Heart left ventricle (tissue), 16 donors: ENCODE measurements at regions not wholly inside any gene's neighbourhood (a gene's known extent, or its start where the extent isn't known, plus 50 kb on each side); places are given as distances from the start of the nearest gene placed in this dataset.
A peak's percentile ranks its signal among the peaks of the same experiment; 100 is the strongest.
"Not testable (repeated sequence)": the region's sequence is repeated elsewhere in the genome, so short reads cannot be mapped to it uniquely, and the experiment has no call there.

Source experiments
- ATAC-seq, 4 donors: fragments of 200-7000 bp; cut with Tn5 transposase; one replicate each; pipeline ENCODE4 v1.9.1; 2020 to 2022; ENCODE audit warnings: moderate library complexity in 4 of 4, mild to moderate bottlenecking in 3 of 4, moderate number of reproducible peaks in 1 of 4
- DNase-seq, 5 donors: peaks; one replicate each; pipeline ENCODE4 v3.0.0-alpha.2; 2020
- H3K27ac ChIP-seq, 12 donors: fragments of 200-600 bp; sonication (generic) in 4 of 12; one replicate each; pipeline versions ENCODE4 v1.5.0 to v1.8.0; 2016 to 2022; ENCODE audit warnings: mild to moderate bottlenecking in 2 of 12
- H3K27me3 ChIP-seq, 9 donors: fragments of 200-600 bp; sonication (generic) in 2 of 9; one replicate each; pipeline versions ENCODE4 v1.5.1 to v1.8.0; 2016 to 2022; ENCODE audit warnings: mild to moderate bottlenecking in 3 of 9
- H3K36me3 ChIP-seq, 9 donors: fragments of 200-600 bp; sonication (generic) in 2 of 9; one replicate each; pipeline versions ENCODE4 v1.5.0 to v1.8.0; 2018 to 2022; ENCODE audit warnings: mild to moderate bottlenecking in 2 of 9
- H3K4me1 ChIP-seq, 12 donors: fragments of 200-600 bp; sonication (generic) in 4 of 12; one replicate each; pipeline versions ENCODE4 v1.5.0 to v1.8.0; 2016 to 2022; ENCODE audit warnings: mild to moderate bottlenecking in 3 of 12
- H3K4me3 ChIP-seq, 12 donors: fragments of 200-600 bp; sonication (generic) in 4 of 12; one replicate each; pipeline versions ENCODE4 v1.5.0 to v1.8.0; 2017 to 2022; ENCODE audit warnings: mild to moderate bottlenecking in 9 of 12, moderate library complexity in 4 of 12
- H3K9me3 ChIP-seq, 12 donors: fragments of 200-600 bp; sonication (generic) in 4 of 12; one replicate each; pipeline versions ENCODE4 v1.5.0 to v1.8.0; 2016 to 2022; ENCODE audit warnings: mild to moderate bottlenecking in 1 of 12
- POLR2A ChIP-seq, 2 donors: fragments of 450-650 bp; IDR thresholded peaks; one replicate each; pipeline ENCODE4 v1.6.1; 2017; ENCODE audit warnings: antibody characterized with exemption in 2 of 2, mild to moderate bottlenecking in 2 of 2, moderate library complexity in 2 of 2
- WGBS, 4 donors: extraction: QIAGEN DNeasy Blood & Tissue Kit in 2 of 4; methylation state at CpG; one replicate each; pipeline versions ENCODE4 v1.1.5 to v1.1.7; 2013 to 2018; 5-methylcytosine and 5-hydroxymethylcytosine counted together
- intact Hi-C, 10 donors: fragments of 100-400 bp; cut with DNase I; formaldehyde crosslinking; loops; one replicate each; pipeline versions ENCODE4 v1.11.1 to v1.14.2; 2022
- TF ChIP-seq, protein P1 (sequence below), 12 donors: fragments of 200-600 bp; sonication (generic) in 4 of 12; IDR thresholded peaks; one replicate each; pipeline versions ENCODE4 v1.5.0 to v1.8.0; 2018 to 2022; ENCODE audit warnings: antibody characterized with exemption in 12 of 12, mild to moderate bottlenecking in 5 of 12
- donor health status: ischemic (EF 13 %, LVEDD 7.1; RV severe dilation, severe dysfunction).
- donor health status: healthy with polysubstance abuse.
- donor health status: DM: no; HTN: yes; CAD: no.
- donor health status: DM: no; HTN: no; CAD: no.
- donor health status: ischemic (EF 25% LVEDD 6.9; RV normal size, moderate dysfunction).
- donor health status: ischemic (EF 25% LVEDD 5.7; RV mildly dilated, moderate dysfunction).
- donor health status: healthy.
- donor health status: DM: yes; HTN: yes; CAD: no.
- donor health status: ischemic (EF 35%, LVEDD 5.7; RV mildly dilated, moderate dysfunction).
- donor health status: nonischemic (EF 11% LVEDD 7.7; RV severe dilation, severe dysfunction).
- donor health status: DM: yes; HTN: yes; CAD: no.
- donor health status: PGD.
- donor health status: ischemic (EF 29% LVEDD 5.4; RV normal size, mild dysfunction).
- donor health status: nonischemic (EF 23%, LVEDD 6.1; RV moderate dilation, normal function).

DNA sequence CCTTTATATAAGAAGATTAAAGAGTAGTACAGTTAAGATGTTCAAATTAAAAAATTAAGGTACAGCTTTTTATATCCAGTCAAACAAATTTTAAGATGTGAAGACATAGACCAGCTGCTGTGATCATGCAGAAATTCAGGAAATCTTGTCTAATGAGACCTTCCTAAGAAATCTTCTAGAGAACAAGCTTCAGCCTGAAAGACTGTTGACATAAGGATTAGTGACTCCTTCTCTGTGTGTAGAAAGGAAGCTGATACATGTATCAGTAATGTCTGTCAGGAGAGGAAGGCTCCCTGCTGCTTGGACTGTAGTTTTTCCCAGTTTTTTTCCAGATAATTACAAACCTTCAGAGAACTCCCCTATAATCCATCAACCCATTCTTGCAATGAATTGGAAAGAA lies 75.8 kb upstream of the PCSK5 start:
- Histone ChIP-seq H3K4me1 (no peaks in the 10 kb centered on the region), H3K27me3 (no peaks in the 10 kb centered on the region), H3K4me3 (no peak overlapping the region), H3K9me3 (peaks cover 0 to 88% (median 25%) of the 10 kb centered on the region in 12 donors), H3K27ac (no peak overlapping the region), H3K36me3 (no peaks in the 10 kb centered on the region)
- ATAC-seq (no peak), DNase-seq (no peak)
- TF ChIP-seq, protein P1, sequence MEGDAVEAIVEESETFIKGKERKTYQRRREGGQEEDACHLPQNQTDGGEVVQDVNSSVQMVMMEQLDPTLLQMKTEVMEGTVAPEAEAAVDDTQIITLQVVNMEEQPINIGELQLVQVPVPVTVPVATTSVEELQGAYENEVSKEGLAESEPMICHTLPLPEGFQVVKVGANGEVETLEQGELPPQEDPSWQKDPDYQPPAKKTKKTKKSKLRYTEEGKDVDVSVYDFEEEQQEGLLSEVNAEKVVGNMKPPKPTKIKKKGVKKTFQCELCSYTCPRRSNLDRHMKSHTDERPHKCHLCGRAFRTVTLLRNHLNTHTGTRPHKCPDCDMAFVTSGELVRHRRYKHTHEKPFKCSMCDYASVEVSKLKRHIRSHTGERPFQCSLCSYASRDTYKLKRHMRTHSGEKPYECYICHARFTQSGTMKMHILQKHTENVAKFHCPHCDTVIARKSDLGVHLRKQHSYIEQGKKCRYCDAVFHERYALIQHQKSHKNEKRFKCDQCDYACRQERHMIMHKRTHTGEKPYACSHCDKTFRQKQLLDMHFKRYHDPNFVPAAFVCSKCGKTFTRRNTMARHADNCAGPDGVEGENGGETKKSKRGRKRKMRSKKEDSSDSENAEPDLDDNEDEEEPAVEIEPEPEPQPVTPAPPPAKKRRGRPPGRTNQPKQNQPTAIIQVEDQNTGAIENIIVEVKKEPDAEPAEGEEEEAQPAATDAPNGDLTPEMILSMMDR (IDR thresholded peaks at IDR 0.05), result no peak
- TF ChIP-seq POLR2A (IDR thresholded peaks at IDR 0.05), result no peak
- intact Hi-C loops, result no loop called here

DNA sequence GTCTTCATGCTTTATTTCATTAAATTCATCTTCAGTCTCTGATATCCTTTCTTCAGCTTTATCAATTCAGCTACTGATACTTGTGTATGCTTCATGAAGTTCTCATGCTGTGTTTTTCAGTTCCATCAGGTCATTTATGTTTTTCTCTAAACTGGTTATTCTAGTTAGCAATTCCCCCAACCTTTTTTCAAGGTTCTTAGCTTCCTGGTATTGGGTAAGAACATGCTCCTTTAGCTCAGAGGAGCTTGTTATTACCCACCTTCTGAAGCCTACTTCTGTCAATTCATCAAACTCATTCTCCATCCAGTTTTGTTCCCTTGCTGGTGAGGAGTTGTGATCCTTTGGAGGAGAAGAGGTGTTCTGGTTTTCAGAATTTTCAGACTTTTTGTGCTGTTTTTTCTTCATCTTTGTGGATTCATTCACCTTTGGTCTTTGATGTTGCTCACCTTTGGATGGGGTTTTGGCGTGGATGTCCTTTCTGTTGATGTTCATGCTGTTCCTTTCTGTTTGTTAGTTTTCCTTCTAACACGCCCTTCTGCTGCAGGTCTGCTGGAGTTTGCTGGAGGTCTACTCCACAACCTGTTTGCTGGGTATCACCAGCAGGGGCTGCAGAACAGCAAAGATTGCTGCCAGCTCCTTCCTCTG lies 69.9 kb upstream of the PCSK5 start:
- H3K4me3 ChIP-seq, H3K27ac ChIP-seq, H3K27me3 ChIP-seq, H3K36me3 ChIP-seq, DNase-seq, ATAC-seq: not testable (repeated sequence)
- Histone ChIP-seq H3K9me3 (peaks cover 0 to 37% (median 0%) of the 10 kb centered on the region in 12 donors), H3K4me1 (peaks cover 0 to 13% (median 8%) of the 10 kb centered on the region in 12 donors)
- WGBS, 4 donors, result 87 to 91% (median 89%) methylated on average over 2 of the region's 2 CpGs
- intact Hi-C loops, result loop anchor here in 1 of 10 donors (10.0 kb wide), 1 partner anchor 336 kb away; no protein-coding TSS in a partner anchor

DNA sequence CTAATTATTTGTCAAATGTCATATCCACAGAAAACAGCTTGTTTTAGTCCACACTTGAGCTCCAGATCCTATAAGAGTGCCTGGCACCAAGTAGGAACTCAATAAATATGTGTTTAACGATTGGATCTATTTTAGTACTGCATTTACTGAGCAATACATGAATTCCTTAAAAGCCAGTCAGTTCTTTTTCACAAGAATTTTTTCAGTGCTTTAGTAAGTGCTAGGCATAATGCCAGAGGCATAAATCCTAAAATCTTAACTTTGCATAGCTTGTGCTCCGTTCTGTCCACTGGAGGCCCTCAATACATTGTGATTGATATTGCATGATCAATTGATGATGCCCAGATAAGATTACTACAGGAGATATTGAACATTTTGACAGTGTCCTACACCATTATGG lies 67.3 kb upstream of the PCSK5 start:
- DNase-seq, result no peak
- intact Hi-C loops, result loop anchor here in 1 of 10 donors (10.0 kb wide), 1 partner anchor 338 kb away; no protein-coding TSS in a partner anchor
- H3K27me3 ChIP-seq, result no peaks in the 10 kb centered on the region
- no peaks in the 10 kb centered on the region for H3K36me3 ChIP-seq
- TF ChIP-seq, protein P1 (IDR thresholded peaks at IDR 0.05), result no peak
- TF ChIP-seq POLR2A (IDR thresholded peaks at IDR 0.05), result no peak
- peaks cover 0 to 15% (median 0%) of the 10 kb centered on the region in 12 donors for H3K9me3 ChIP-seq
- peaks cover 0 to 14% (median 9%) of the 10 kb centered on the region in 12 donors for H3K4me1 ChIP-seq
- WGBS, 4 donors, result 80 to 87% (median 83%) methylated on average over 2 of the region's 2 CpGs
- ATAC-seq, result no peak
- no peak overlapping the region for H3K27ac ChIP-seq
- no peak overlapping the region for H3K4me3 ChIP-seq

DNA sequence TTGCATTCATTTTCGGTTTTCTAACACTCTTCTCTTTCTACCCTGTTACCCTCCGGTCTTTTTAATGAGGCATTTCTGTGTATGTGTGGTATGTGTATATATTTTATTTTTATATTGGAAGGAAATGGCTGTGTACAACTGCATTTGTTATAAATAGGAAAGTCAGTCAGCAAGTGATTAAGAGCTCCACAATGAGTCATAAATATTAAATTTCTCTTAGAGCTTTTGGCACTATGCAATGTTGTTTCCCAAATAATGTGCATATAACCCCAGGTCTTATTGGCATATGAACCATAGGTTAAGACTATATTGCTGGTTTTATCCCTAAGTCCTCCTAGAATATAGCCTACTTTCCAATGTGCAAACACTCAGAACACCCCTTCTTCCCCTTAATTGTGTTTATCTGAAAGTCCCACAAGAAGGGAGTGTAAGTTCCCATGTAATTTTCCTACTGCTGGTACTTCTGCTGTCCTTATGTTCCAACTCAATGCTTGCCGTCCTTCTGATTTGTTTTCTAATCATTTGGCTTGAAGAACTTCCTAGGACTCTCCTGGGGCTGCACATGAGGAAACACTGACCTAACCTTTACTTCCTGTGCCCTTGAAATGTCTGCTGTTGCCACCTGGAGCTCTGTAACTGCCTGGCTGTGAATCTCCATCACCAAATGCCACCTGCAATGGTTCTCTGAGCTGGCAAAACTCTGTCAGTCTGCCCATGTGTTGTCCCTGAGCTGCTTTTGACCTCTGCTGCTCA lies 65.5 kb upstream of the PCSK5 start:
- H3K4me1 ChIP-seq, result peaks cover 0 to 14% (median 9%) of the 10 kb centered on the region in 12 donors
- ATAC-seq (no peak), DNase-seq (no peak)
- no peaks in the 10 kb centered on the region for H3K9me3 ChIP-seq
- TF ChIP-seq, protein P1 (IDR thresholded peaks at IDR 0.05), result no peak
- TF ChIP-seq POLR2A (IDR thresholded peaks at IDR 0.05), result no peak
- H3K27ac ChIP-seq, result peak overlapping the region in 1 of 12 donors; percentile 11
- no peaks in the 10 kb centered on the region for H3K36me3 ChIP-seq
- WGBS, 4 donors, result 53 to 73% (median 65%) methylated on average over 3 of the region's 3 CpGs
- H3K4me3 ChIP-seq, result no peak overlapping the region
- intact Hi-C loops, result loop anchor here in 1 of 10 donors (10.0 kb wide), 1 partner anchor 340 kb away; no protein-coding TSS in a partner anchor
- no peaks in the 10 kb centered on the region for H3K27me3 ChIP-seq
